Esophagus muscularis mucosa (tissue), 4 donors: ENCODE measurements at regions not wholly inside any gene's neighbourhood (a gene's known extent, or its start where the extent isn't known, plus 50 kb on each side); places are given as distances from the start of the nearest gene placed in this dataset.
"Not testable (repeated sequence)": the region's sequence is repeated elsewhere in the genome, so short reads cannot be mapped to it uniquely, and the experiment has no call there.

Experiments
- DNase-seq: peaks from one replicate; pipeline ENCODE4 v3.0.0-alpha.2; 2017; ENCODE audit errors: extremely low spot score
- H3K27ac ChIP-seq, 4 donors: fragments of 200-600 bp; sonication (generic); replicated peaks in 1 of 4; 1 replicate in 3 of 4; 2 replicates in 1 of 4; pipeline ENCODE4 v1.5.1; 2016 to 2019; ENCODE audit warnings: mild to moderate bottlenecking in 1 of 4
- H3K27me3 ChIP-seq, 4 donors: fragments of 200-600 bp; sonication (generic); one replicate each; pipeline versions ENCODE4 v1.5.1 to v1.6.0; 2016 to 2019
- H3K36me3 ChIP-seq, 4 donors: fragments of 200-600 bp; sonication (generic); one replicate each; pipeline ENCODE4 v1.5.1; 2016 to 2019
- H3K4me1 ChIP-seq, 4 donors: fragments of 200-600 bp; sonication (generic); one replicate each; pipeline ENCODE4 v1.5.1; 2016 to 2019
- H3K4me3 ChIP-seq, 4 donors: fragments of 200-600 bp; sonication (generic); 1 replicate in 2 of 4; 2 replicates in 2 of 4; pipeline ENCODE4 v1.5.1; 2016 to 2019; ENCODE audit warnings: mild to moderate bottlenecking in 4 of 4, moderate library complexity in 1 of 4
- H3K9me3 ChIP-seq, 4 donors: fragments of 200-600 bp; sonication (generic); 1 replicate in 3 of 4; 2 replicates in 1 of 4; pipeline ENCODE4 v1.5.1; 2016 to 2019
- CTCF ChIP-seq, 3 experiments: fragments of 200-600 bp in 2 of 3; fragments of 450-650 bp in 1 of 3; sonication (generic) in 2 of 3; IDR thresholded peaks; one replicate each; pipeline ENCODE4 v1.5.1; 2017 to 2019; ENCODE audit warnings: antibody characterized with exemption in 3 of 3, mild to moderate bottlenecking in 2 of 3, moderate library complexity in 1 of 3
- EP300 ChIP-seq: sonication (generic); formaldehyde crosslinking; IDR thresholded peaks from one replicate; pipeline ENCODE4 v1.6.1; 2017; ENCODE audit warnings: antibody characterized with exemption
- POLR2A ChIP-seq: fragments of 450-650 bp; IDR thresholded peaks from one replicate; pipeline ENCODE4 v1.6.1; 2017; ENCODE audit warnings: antibody characterized with exemption, moderate library complexity, mild to moderate bottlenecking, low read depth
- POLR2AphosphoS5 ChIP-seq, 2 donors: sonication (generic); formaldehyde crosslinking; IDR thresholded peaks; one replicate each; pipeline ENCODE4 v1.6.1; 2017; ENCODE audit warnings: antibody characterized with exemption in 2 of 2
- WGBS: methylation state at CpG from one replicate; pipeline ENCODE4 v1.1.5; 2018; 5-methylcytosine and 5-hydroxymethylcytosine counted together
- intact Hi-C: fragments of 100-400 bp; cut with DNase I; formaldehyde crosslinking; loops from one replicate; pipeline ENCODE4 v1.15.1; 2023

- WGBS, result 79% methylated on average over 6 of the region's 6 CpGs
- intact Hi-C loops, result no loop called here
- Histone ChIP-seq H3K4me1 (no peaks in the 10 kb centered on the region), H3K27me3 (peaks cover 0 to 54% (median 26%) of the 10 kb centered on the region in 4 donors), H3K36me3 (no peaks in the 10 kb centered on the region), H3K9me3 (peaks cover 0 to 28% (median 16%) of the 10 kb centered on the region in 4 donors), H3K27ac (no peak overlapping the region), H3K4me3 (no peak overlapping the region)
- no peak for TF ChIP-seq POLR2A
- TF ChIP-seq POLR2AphosphoS5 (IDR thresholded peaks at IDR 0.05), result no peak
- TF ChIP-seq CTCF (IDR thresholded peaks at IDR 0.05), result peak in 1 of 3 experiments; percentile 16
- DNase-seq, result no peak
These were observed 126.1 kb downstream of the BRD1 start for GRCh38 chr22:49701380-49702067.

GRCh38 chr22:49699928-49700498, 127.7 kb downstream of the BRD1 start:
- Histone ChIP-seq H3K4me3 (no peak overlapping the region), H3K27me3 (peaks cover 0 to 43% (median 19%) of the 10 kb centered on the region in 4 donors), H3K9me3 (peaks cover 0 to 28% (median 17%) of the 10 kb centered on the region in 4 donors), H3K4me1 (no peaks in the 10 kb centered on the region), H3K36me3 (no peaks in the 10 kb centered on the region), H3K27ac (no peak overlapping the region)
- 95% methylated on average over 8 of the region's 12 CpGs for WGBS
- intact Hi-C loops, result no loop called here
- no peak for TF ChIP-seq POLR2AphosphoS5 (IDR thresholded peaks at IDR 0.05)
- no peak for TF ChIP-seq EP300
- DNase-seq, result no peak

GRCh38 chr22:49699476-49699875, 128.2 kb downstream of the BRD1 start:
- Histone ChIP-seq H3K36me3 (no peaks in the 10 kb centered on the region), H3K9me3 (peaks cover 0 to 28% (median 17%) of the 10 kb centered on the region in 4 donors), H3K4me1 (no peaks in the 10 kb centered on the region), H3K4me3 (no peak overlapping the region), H3K27me3 (peaks cover 0 to 41% (median 14%) of the 10 kb centered on the region in 4 donors), H3K27ac (no peak overlapping the region)
- intact Hi-C loops, result no loop called here
- 69% methylated on average over 6 of the region's 10 CpGs for WGBS
- no peak for DNase-seq
- TF ChIP-seq POLR2A (no peak), CTCF (IDR thresholded peaks at IDR 0.05) (no peak), EP300 (no peak), POLR2AphosphoS5 (IDR thresholded peaks at IDR 0.05) (no peak)

- WGBS, result 86% methylated on average over 7 of the region's 7 CpGs
- H3K4me1 ChIP-seq, DNase-seq, H3K27ac ChIP-seq, H3K36me3 ChIP-seq, H3K4me3 ChIP-seq, intact Hi-C loops: not testable (repeated sequence)
- Histone ChIP-seq H3K9me3 (peaks cover 0 to 27% (median 17%) of the 10 kb centered on the region in 4 donors), H3K27me3 (peaks cover 0 to 41% (median 9%) of the 10 kb centered on the region in 4 donors)
These were observed 129.1 kb downstream of the BRD1 start for GRCh38 chr22:49698616-49699015.

- DNase-seq, result no peak
- WGBS, result 88% methylated on average over 3 of the region's 3 CpGs
- H3K4me3 ChIP-seq, result no peak overlapping the region
- H3K4me1 ChIP-seq, result no peaks in the 10 kb centered on the region
- no peak overlapping the region for H3K27ac ChIP-seq
- H3K36me3 ChIP-seq, result no peaks in the 10 kb centered on the region
- no peak for TF ChIP-seq EP300
- no peak for TF ChIP-seq CTCF (IDR thresholded peaks at IDR 0.05)
- TF ChIP-seq POLR2AphosphoS5 (IDR thresholded peaks at IDR 0.05), result no peak
- no peak for TF ChIP-seq POLR2A
- H3K27me3 ChIP-seq, result peaks cover 0 to 39% (median 0%) of the 10 kb centered on the region in 4 donors
- H3K9me3 ChIP-seq, result peaks cover 0 to 20% (median 7%) of the 10 kb centered on the region in 4 donors
- intact Hi-C loops, result no loop called here
These were observed 130.6 kb downstream of the BRD1 start for GRCh38 chr22:49697047-49697446.
